Liver (tissue), 7 donors: ENCODE measurements at regions not wholly inside any gene's neighbourhood (a gene's known extent, or its start where the extent isn't known, plus 50 kb on each side); places are given as distances from the start of the nearest gene placed in this dataset.

ENCODE experiments used
- DNase-seq: peaks from one replicate; pipeline ENCODE4 v3.0.0-alpha.2; 2017; ENCODE audit warnings: low spot score
- H3K27ac ChIP-seq, 2 donors: one replicate each; pipeline ENCODE4 v1.7.0; 2013; ENCODE audit warnings: inconsistent platforms in 2 of 2, low read length in 2 of 2, control low read depth in 1 of 2, low read depth in 1 of 2, mild to moderate bottlenecking in 1 of 2
- H3K27me3 ChIP-seq, 4 donors: one replicate each; pipeline versions ENCODE4 v1.6.1 to v1.7.0; 2013; ENCODE audit warnings: low read length in 3 of 4, inconsistent platforms in 1 of 4, mild to moderate bottlenecking in 1 of 4, moderate library complexity in 1 of 4; ENCODE audit not compliant: control insufficient read depth in 4 of 4, insufficient read depth in 4 of 4
- H3K36me3 ChIP-seq, 4 donors: one replicate each; pipeline versions ENCODE4 v1.6.1 to v1.7.0; 2013; ENCODE audit warnings: low read length in 3 of 4, mild to moderate bottlenecking in 3 of 4, low read depth in 1 of 4, moderate library complexity in 1 of 4; ENCODE audit not compliant: control insufficient read depth in 4 of 4, insufficient read depth in 3 of 4
- H3K4me1 ChIP-seq, 4 donors: one replicate each; pipeline versions ENCODE4 v1.6.1 to v1.7.0; 2013; ENCODE audit warnings: low read length in 3 of 4, mild to moderate bottlenecking in 3 of 4, moderate library complexity in 1 of 4; ENCODE audit not compliant: control insufficient read depth in 4 of 4, insufficient read depth in 4 of 4
- H3K4me3 ChIP-seq, 3 donors: one replicate each; pipeline versions ENCODE4 v1.6.1 to v1.7.0; 2013; ENCODE audit warnings: low read length in 3 of 3, control low read depth in 1 of 3, low read depth in 1 of 3, mild to moderate bottlenecking in 1 of 3
- H3K9ac ChIP-seq, 2 donors: one replicate each; pipeline ENCODE4 v1.7.0; 2013; ENCODE audit warnings: low read length in 2 of 2, mild to moderate bottlenecking in 2 of 2, moderate library complexity in 2 of 2, control low read depth in 1 of 2, low read depth in 1 of 2
- H3K9me3 ChIP-seq, 4 donors: one replicate each; pipeline versions ENCODE4 v1.6.1 to v1.7.0; 2013; ENCODE audit warnings: low read length in 3 of 4; ENCODE audit not compliant: control insufficient read depth in 4 of 4
- EGR1 ChIP-seq, 2 donors: IDR thresholded peaks; 2 replicates each; pipeline ENCODE4 v1.6.1; 2016 to 2018; ENCODE audit warnings: antibody characterized with exemption in 2 of 2, low read depth in 2 of 2
- FOXA1 ChIP-seq: IDR thresholded peaks from 2 replicates; pipeline ENCODE4 v1.6.1; 2016; ENCODE audit warnings: antibody characterized with exemption
- HNF4A ChIP-seq, 2 donors: conservative IDR thresholded peaks; 2 replicates each; pipeline ENCODE4 v1.6.1; 2016; ENCODE audit warnings: antibody characterized with exemption in 2 of 2, mild to moderate bottlenecking in 2 of 2
- HNF4G ChIP-seq: IDR thresholded peaks from 2 replicates; pipeline ENCODE4 v1.6.1; 2016; ENCODE audit warnings: antibody characterized with exemption
- JUND ChIP-seq, 2 donors: IDR thresholded peaks; 2 replicates each; pipeline ENCODE4 v1.6.1; 2016; ENCODE audit warnings: antibody characterized with exemption in 2 of 2
- MAX ChIP-seq: IDR thresholded peaks from 2 replicates; pipeline ENCODE4 v1.6.1; 2016; ENCODE audit warnings: antibody characterized with exemption
- NR2F2 ChIP-seq: IDR thresholded peaks from 2 replicates; pipeline ENCODE4 v1.6.1; 2016; ENCODE audit warnings: antibody characterized with exemption
- RAD21 ChIP-seq, 2 donors: IDR thresholded peaks; 2 replicates each; pipeline ENCODE4 v1.6.1; 2016; ENCODE audit warnings: antibody characterized with exemption in 2 of 2, mild to moderate bottlenecking in 2 of 2
- REST ChIP-seq: IDR thresholded peaks from 2 replicates; pipeline ENCODE4 v1.6.1; 2016; ENCODE audit warnings: antibody characterized with exemption, mild to moderate bottlenecking
- RXRA ChIP-seq, 2 donors: IDR thresholded peaks; 2 replicates each; pipeline ENCODE4 v1.6.1; 2017 to 2018; ENCODE audit warnings: antibody characterized with exemption in 2 of 2, mild to moderate bottlenecking in 1 of 2
- TAF1 ChIP-seq: conservative IDR thresholded peaks from 2 replicates; pipeline ENCODE4 v1.6.1; 2016; ENCODE audit warnings: antibody characterized with exemption, mild to moderate bottlenecking
- YY1 ChIP-seq: IDR thresholded peaks from 2 replicates; pipeline ENCODE4 v1.6.1; 2016; ENCODE audit warnings: antibody characterized with exemption, mild to moderate bottlenecking
- ZBTB33 ChIP-seq: IDR thresholded peaks from 2 replicates; pipeline ENCODE4 v1.6.1; 2016; ENCODE audit warnings: antibody characterized with exemption
- WGBS: extraction: QIAGEN DNeasy Blood & Tissue Kit; methylation state at CpG from one replicate; pipeline ENCODE4 v1.1.7; 2013; 5-methylcytosine and 5-hydroxymethylcytosine counted together
- donor health status: healthy.
- donor health status: healthy.
- donor health status: healthy.
- donor health status: healthy.

GRCh38 chr7:91434836-91435235 lies 170.6 kb downstream of the FZD1 start (continued):
- TF ChIP-seq REST = no peak
- no peak for TF ChIP-seq HNF4G
- no peak for TF ChIP-seq YY1

GRCh38 chr7:91435381-91436059 lies 171.3 kb downstream of the FZD1 start:
- TF ChIP-seq REST = no peak
- no peak for TF ChIP-seq MAX
- no peak for TF ChIP-seq EGR1 (IDR thresholded peaks at IDR 0.05; ENCODE audit: low read depth in 2 of 2)
- no peak for TF ChIP-seq RAD21 (IDR thresholded peaks at IDR 0.05)
- TF ChIP-seq YY1 = no peak
- no peak for TF ChIP-seq HNF4A (conservative IDR thresholded peaks at IDR 0.05)
- TF ChIP-seq ZBTB33 = no peak
- TF ChIP-seq HNF4G = no peak
- TF ChIP-seq RXRA (IDR thresholded peaks at IDR 0.05) = no peak
- TF ChIP-seq NR2F2 = no peak
- TF ChIP-seq FOXA1 = no peak
- TF ChIP-seq TAF1 = no peak
- no peak for TF ChIP-seq JUND (IDR thresholded peaks at IDR 0.05)
- peaks cover 0 to 4% (median 0%) of the 10 kb centered on the region in 4 donors for H3K9me3 ChIP-seq
- no peak for DNase-seq
- no peaks in the 10 kb centered on the region for H3K36me3 ChIP-seq
- no peaks in the 10 kb centered on the region for H3K4me1 ChIP-seq
- no peak overlapping the region for H3K4me3 ChIP-seq
- H3K9ac ChIP-seq = no peak overlapping the region
- no peaks in the 10 kb centered on the region for H3K27me3 ChIP-seq
- 88% methylated on average over 2 of the region's 2 CpGs for WGBS
- H3K27ac ChIP-seq = no peak overlapping the region
